ENCODE measurements at regions not wholly inside any gene's neighbourhood (a gene's known extent, or its start where the extent isn't known, plus 50 kb on each side); places are given as distances from the start of the nearest gene placed in this dataset.

GRCh38 chr16:7206469-7206868, 126.2 kb upstream of the RBFOX1 start:
- TF ChIP-seq CTCF (IDR thresholded peaks at IDR 0.05), result no peak
- TF ChIP-seq POLR2A (IDR thresholded peaks at IDR 0.05), result no peak
